ENCODE measurements at regions not wholly inside any gene's neighbourhood (a gene's known extent, or its start where the extent isn't known, plus 50 kb on each side); places are given as distances from the start of the nearest gene placed in this dataset.
"Not testable (repeated sequence)": the region's sequence is repeated elsewhere in the genome, so short reads cannot be mapped to it uniquely, and the experiment has no call there.

DNA sequence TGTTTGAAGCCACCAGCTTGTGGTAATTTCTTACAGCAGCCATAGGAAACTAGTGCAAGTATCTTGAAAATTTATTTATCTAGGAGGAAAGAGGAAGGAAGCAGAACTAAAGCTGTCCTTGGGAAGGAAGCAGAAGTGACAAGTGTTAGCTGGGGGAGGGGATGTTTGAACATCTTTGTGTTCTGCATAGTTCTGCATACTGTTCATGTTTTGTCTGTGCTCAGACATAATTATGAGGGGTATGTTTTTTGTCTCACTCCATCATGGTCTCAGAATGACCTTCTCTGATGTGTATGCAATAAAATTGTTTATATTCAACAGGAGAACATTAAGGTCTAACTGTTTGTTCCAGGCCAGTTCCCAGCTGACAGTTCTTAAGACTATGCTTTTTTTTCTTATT lies 606.5 kb downstream of the GALC start:
- no peaks in the 10 kb centered on the region for H3K4me1 ChIP-seq
- no peaks in the 10 kb centered on the region for H3K79me2 ChIP-seq (ENCODE audit: low read depth)
- H2AFZ ChIP-seq (replicated peaks), result no peak overlapping the region
- H3K36me3 ChIP-seq, result no peaks in the 10 kb centered on the region
- H3K9ac ChIP-seq, result no peak overlapping the region
- no peaks in the 10 kb centered on the region for H3K27me3 Mint-ChIP-seq (ENCODE audit: insufficient read depth, low read depth)
- no peaks in the 10 kb centered on the region for H4K20me1 ChIP-seq (ENCODE audit: low read depth)
- no peaks in the 10 kb centered on the region for H3F3A ChIP-seq (ENCODE audit: low read depth)
- no peak overlapping the region for H3K27ac ChIP-seq
- no peaks in the 10 kb centered on the region for H3K36me3 Mint-ChIP-seq
- H3K4me1 Mint-ChIP-seq, result peaks cover 26% of the 10 kb centered on the region
- DNase-seq (ENCODE audit: low spot score), result no peak
- H3K9me3 ChIP-seq (ENCODE audit: low read depth), result peaks cover 4% of the 10 kb centered on the region
- no peak overlapping the region for H3K27ac Mint-ChIP-seq
- H3K9me3 Mint-ChIP-seq, result peaks cover 16% of the 10 kb centered on the region
- no peak overlapping the region for H3K4me3 Mint-ChIP-seq
- H3K4me2 ChIP-seq, result no peak overlapping the region
- H3K27me3 ChIP-seq, result no peaks in the 10 kb centered on the region
- H3K4me3 ChIP-seq, result no peak overlapping the region
- no peak for TF ChIP-seq CTCF (IDR thresholded peaks at IDR 0.05)
- TF ChIP-seq EZH2 (IDR thresholded peaks at IDR 0.05), result no peak
- TF ChIP-seq EZH2phosphoT487 (IDR thresholded peaks at IDR 0.05), result no peak

GRCh38 chr14:87380054-87380453 lies 612.9 kb downstream of the GALC start:
- no peak overlapping the region for H2AFZ ChIP-seq (replicated peaks)
- TF ChIP-seq EZH2phosphoT487 (IDR thresholded peaks at IDR 0.05) (no peak), CTCF (IDR thresholded peaks at IDR 0.05) (no peak), EZH2 (IDR thresholded peaks at IDR 0.05) (no peak)
- H3K9ac ChIP-seq, result no peak overlapping the region
- H3K36me3 ChIP-seq, result no peaks in the 10 kb centered on the region
- no peak overlapping the region for H3K27ac ChIP-seq
- no peak overlapping the region for H3K4me3 Mint-ChIP-seq
- H3K27me3 ChIP-seq, result no peaks in the 10 kb centered on the region
- H3K4me1 ChIP-seq, result no peaks in the 10 kb centered on the region
- H3K9me3 Mint-ChIP-seq, result peaks cover 18% of the 10 kb centered on the region
- no peak overlapping the region for H3K27ac Mint-ChIP-seq
- no peak overlapping the region for H3K4me3 ChIP-seq
- no peaks in the 10 kb centered on the region for H3K4me1 Mint-ChIP-seq
- no peak for DNase-seq (ENCODE audit: low spot score)
- H3K9me3 ChIP-seq (ENCODE audit: low read depth), result peaks cover 4% of the 10 kb centered on the region
- no peaks in the 10 kb centered on the region for H3F3A ChIP-seq (ENCODE audit: low read depth)
- H3K27me3 Mint-ChIP-seq (ENCODE audit: insufficient read depth, low read depth), result no peaks in the 10 kb centered on the region
- no peaks in the 10 kb centered on the region for H3K36me3 Mint-ChIP-seq
- H3K4me2 ChIP-seq, result no peak overlapping the region
- H4K20me1 ChIP-seq (ENCODE audit: low read depth), result no peaks in the 10 kb centered on the region
- no peaks in the 10 kb centered on the region for H3K79me2 ChIP-seq (ENCODE audit: low read depth)

DNA sequence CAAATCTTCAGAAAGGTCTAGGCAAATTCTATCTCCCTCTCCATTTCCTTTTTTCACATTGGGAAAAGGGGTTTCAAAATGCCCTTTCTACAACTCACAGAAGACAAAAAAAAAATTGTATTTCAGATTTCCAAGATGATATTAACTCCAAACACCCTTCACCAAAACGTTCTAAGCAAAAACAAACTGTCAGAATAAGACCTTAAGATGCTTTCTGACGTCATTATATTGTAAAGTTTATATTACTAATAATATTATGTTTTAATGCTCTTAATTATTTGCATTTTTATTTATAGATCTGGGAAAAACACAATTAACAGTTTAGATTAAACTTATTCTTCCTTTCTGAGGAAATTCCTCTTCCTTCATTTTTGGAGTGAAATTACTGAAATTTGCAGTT lies 624.2 kb downstream of the GALC start:
- H3F3A ChIP-seq (ENCODE audit: low read depth), result no peaks in the 10 kb centered on the region
- Mint-ChIP-seq H3K36me3 (no peaks in the 10 kb centered on the region), H3K4me3 (no peak overlapping the region), H3K27ac (no peak overlapping the region), H3K9me3 (no peaks in the 10 kb centered on the region), H3K4me1 (no peaks in the 10 kb centered on the region), H3K27me3 (ENCODE audit: insufficient read depth, low read depth) (peaks cover 2% of the 10 kb centered on the region)
- H3K4me3 ChIP-seq, result no peak overlapping the region
- H3K4me2 ChIP-seq, result no peak overlapping the region
- H3K27me3 ChIP-seq, result no peaks in the 10 kb centered on the region
- no peaks in the 10 kb centered on the region for H4K20me1 ChIP-seq (ENCODE audit: low read depth)
- H3K9ac ChIP-seq, result no peak overlapping the region
- H3K27ac ChIP-seq, result no peak overlapping the region
- no peaks in the 10 kb centered on the region for H3K9me3 ChIP-seq (ENCODE audit: low read depth)
- no peaks in the 10 kb centered on the region for H3K79me2 ChIP-seq (ENCODE audit: low read depth)
- no peak for DNase-seq (ENCODE audit: low spot score)
- H3K4me1 ChIP-seq, result no peaks in the 10 kb centered on the region
- H3K36me3 ChIP-seq, result no peaks in the 10 kb centered on the region
- no peak overlapping the region for H2AFZ ChIP-seq (replicated peaks)
- no peak for TF ChIP-seq EZH2 (IDR thresholded peaks at IDR 0.05)
- TF ChIP-seq EZH2phosphoT487 (IDR thresholded peaks at IDR 0.05), result no peak
- no peak for TF ChIP-seq CTCF (IDR thresholded peaks at IDR 0.05)

DNA sequence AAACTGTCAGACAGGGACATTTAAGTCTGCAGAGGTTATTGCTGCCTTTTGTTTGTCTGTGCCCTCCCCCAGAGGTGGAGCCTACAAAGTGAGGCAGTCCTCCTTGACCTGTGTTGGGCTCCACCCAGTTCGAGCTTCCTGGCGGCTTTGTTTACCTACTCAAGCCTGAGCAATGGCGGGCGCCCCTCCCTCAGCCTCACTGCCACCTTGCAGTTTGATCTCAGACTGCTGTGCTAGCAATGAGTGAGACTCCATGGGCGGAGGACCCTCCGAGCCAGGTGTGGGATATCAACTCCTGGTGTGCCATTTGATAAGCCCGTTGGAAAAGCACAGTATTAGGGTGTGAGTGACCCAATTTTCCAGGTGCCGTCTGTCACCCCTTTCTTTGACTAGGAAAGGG lies 632.7 kb downstream of the GALC start:
- H3K27me3 Mint-ChIP-seq (ENCODE audit: insufficient read depth, low read depth); H2AFZ ChIP-seq (replicated peaks); H3K36me3 Mint-ChIP-seq; H3K79me2 ChIP-seq (ENCODE audit: low read depth); H3K4me3 Mint-ChIP-seq; H3K4me2 ChIP-seq; H3F3A ChIP-seq (ENCODE audit: low read depth); DNase-seq (ENCODE audit: low spot score); H3K4me1 Mint-ChIP-seq; H3K27ac ChIP-seq; H4K20me1 ChIP-seq (ENCODE audit: low read depth); H3K9ac ChIP-seq; H3K4me3 ChIP-seq; H3K4me1 ChIP-seq; H3K27me3 ChIP-seq; H3K27ac Mint-ChIP-seq; H3K9me3 ChIP-seq (ENCODE audit: low read depth); H3K36me3 ChIP-seq: not testable (repeated sequence)
- peaks cover 15% of the 10 kb centered on the region for H3K9me3 Mint-ChIP-seq

Measured in neural progenitor cell (in vitro differentiated cells).